ENCODE measurements at regions not wholly inside any gene's neighbourhood (a gene's known extent, or its start where the extent isn't known, plus 50 kb on each side); places are given as distances from the start of the nearest gene placed in this dataset.

DNA sequence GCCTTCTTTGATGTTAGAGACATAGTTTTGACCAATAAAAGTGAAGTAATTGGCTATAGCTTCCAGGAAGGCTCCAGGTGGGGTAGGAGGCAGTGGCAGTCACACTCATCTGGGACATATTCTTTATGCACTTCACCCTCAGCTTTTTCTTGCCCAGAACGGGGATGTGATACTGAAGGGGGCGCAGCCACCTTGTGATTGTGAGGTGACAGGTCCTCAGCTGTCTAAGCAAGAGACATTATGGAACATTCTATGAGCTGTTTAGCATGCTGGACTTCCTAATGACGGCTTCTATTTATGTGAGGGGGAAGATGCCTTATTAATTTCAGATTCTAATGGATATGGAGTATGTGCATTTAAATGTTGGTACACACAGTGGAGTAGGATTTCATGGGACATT, 151.3 kb upstream of the ZFP64 start:
- Histone ChIP-seq H3K9ac (ENCODE audit: low read depth, low read length) (no peak overlapping the region), H3K56ac (ENCODE audit: extremely low read depth, insufficient read depth, low read length) (no peak overlapping the region), H3K18ac (ENCODE audit: low read depth, low read length) (no peak overlapping the region), H4K91ac (ENCODE audit: insufficient read depth, low read depth, low read length) (no peak overlapping the region), H2AK5ac (ENCODE audit: low read depth, low read length) (no peak overlapping the region), H3K27me3 (ENCODE audit: control insufficient read depth, insufficient read depth, low read length) (no peaks in the 10 kb centered on the region), H3K9me1 (ENCODE audit: insufficient read depth, low read length) (no peaks in the 10 kb centered on the region), H2AK9ac (replicated peaks; ENCODE audit: low read depth, low read length, poor library complexity) (no peak overlapping the region), H4K20me1 (ENCODE audit: insufficient read depth, low read length) (no peaks in the 10 kb centered on the region), H4K8ac (ENCODE audit: low read depth in 2 of 2, low read length in 2 of 2) (no peak overlapping the region), H3K4me1 (ENCODE audit: control insufficient read depth, insufficient read depth, low read length) (no peaks in the 10 kb centered on the region), H3K4me3 (ENCODE audit: insufficient read depth, low read depth, low read length) (no peak overlapping the region), H4K5ac (ENCODE audit: low read depth, low read length) (no peak overlapping the region), H3K4ac (ENCODE audit: low read depth, low read length) (no peak overlapping the region), H3K14ac (replicated peaks; ENCODE audit: low read depth, low read length) (no peak overlapping the region), H3K4me2 (ENCODE audit: low read depth, low read length) (no peak overlapping the region), H2BK15ac (ENCODE audit: low read depth, low read length) (no peak overlapping the region), H3K79me1 (ENCODE audit: low read depth in 1 of 2, low read length in 2 of 2) (no peaks in the 10 kb centered on the region), H2BK5ac (ENCODE audit: low read depth, low read length, poor library complexity, severe bottlenecking) (no peak overlapping the region), H3K27ac (ENCODE audit: insufficient read depth, low read length) (no peak overlapping the region), H3K23ac (ENCODE audit: low read depth, low read length) (no peak overlapping the region), H2BK20ac (ENCODE audit: low read depth, low read length) (no peak overlapping the region), H3K9me3 (ENCODE audit: control insufficient read depth, insufficient read depth, low read length) (no peaks in the 10 kb centered on the region), H3K36me3 (ENCODE audit: control insufficient read depth, insufficient read depth, low read length) (no peaks in the 10 kb centered on the region), H2AFZ (replicated peaks; ENCODE audit: low read length, poor library complexity) (no peak overlapping the region), H2BK120ac (ENCODE audit: low read depth, low read length) (no peak overlapping the region)
- intact Hi-C loops (cut with micrococcal nuclease) = no loop called here
- ATAC-seq (ENCODE audit: low read depth) (no peak), DNase-seq (no peak)
- in situ Hi-C loops (cut with MboI; ENCODE audit: low sequenced_read_pairs) = no loop called here
- TF ChIP-seq FOS (IDR thresholded peaks at IDR 0.05; ENCODE audit: low read depth, low read length) (no peak), NFE2L2 (IDR thresholded peaks at IDR 0.05; ENCODE audit: low read depth, low read length) (no peak), RFX5 (IDR thresholded peaks at IDR 0.05; ENCODE audit: low read depth, low read length) (no peak), MAFK (IDR thresholded peaks at IDR 0.05; ENCODE audit: low read depth, low read length) (no peak), CEBPB (IDR thresholded peaks at IDR 0.05; ENCODE audit: low read depth, low read length) (no peak)
- dilution Hi-C loops (cut with HindIII; ENCODE audit: low sequenced_read_pairs, unreplicated experiment) = no loop called here
- ChIA-PET CTCF (interaction anchor here (0.6 kb wide), 1 partner anchor 32 kb away, joined by 3 read pairs; no protein-coding TSS in a partner anchor), POLR2A (ENCODE audit: unreplicated experiment) (no interaction called here)
- 43% methylated on average over 1 of the region's 3 CpGs; no CpG with 5 or more reads in 1 of the 2 experiments for WGBS, 2 experiments (ENCODE audit: extremely low coverage in 2 of 2, insufficient read length in 1 of 2)
- no TSS peak for BruUV-seq (replicated peaks)

Measured in IMR-90 (cell line).